SKM-1 treated with dmso at 0.1 percent for 144 hours (cell line): ENCODE measurements at regions not wholly inside any gene's neighbourhood (a gene's known extent, or its start where the extent isn't known, plus 50 kb on each side); places are given as distances from the start of the nearest gene placed in this dataset.

Source experiments
- DNase-seq: peaks from one replicate; lab custom pipeline; 2025; ENCODE audit not compliant: unreplicated experiment; lab: John Stamatoyannopoulos, UW

DNA sequence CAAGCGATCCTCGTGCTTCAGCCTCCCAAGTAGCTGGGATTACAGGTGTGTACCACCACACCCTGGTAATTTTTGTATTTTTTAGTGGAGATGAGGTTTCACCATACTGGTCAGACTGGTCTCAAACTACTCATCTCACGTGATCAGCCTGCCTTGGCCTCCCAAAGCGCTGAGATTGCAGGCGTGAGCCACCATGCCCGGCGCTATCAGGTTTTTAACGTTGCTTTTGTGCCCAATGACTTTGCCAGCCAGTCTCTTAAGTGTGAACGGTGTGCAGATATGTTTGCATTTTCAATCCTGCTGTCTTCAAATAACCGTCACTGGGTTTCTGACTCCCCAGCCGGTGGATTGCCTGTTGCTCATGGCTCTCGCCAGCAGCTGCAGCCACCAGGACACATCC, 201.8 kb upstream of the PPP2R2D start:
- no peak for DNase-seq

DNA sequence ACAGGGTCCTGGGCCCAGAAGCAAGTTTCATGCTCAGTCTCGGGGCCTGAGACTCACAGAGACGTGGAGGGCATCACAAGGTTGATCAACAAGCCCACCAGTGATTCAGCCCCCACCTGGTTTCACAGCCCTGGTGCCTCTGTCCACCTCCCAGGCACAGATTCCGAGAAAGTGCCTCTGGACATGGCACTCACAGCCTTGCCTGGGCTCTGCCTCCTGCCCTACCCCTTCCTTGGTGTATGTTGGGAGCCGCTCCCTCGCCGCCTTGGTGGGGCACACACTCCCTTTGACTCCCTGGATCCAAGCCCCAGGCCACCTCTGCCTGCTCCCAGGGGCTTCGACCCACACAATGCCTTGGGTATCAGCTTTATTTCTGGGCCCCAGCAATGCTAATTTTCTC, 200.8 kb upstream of the PPP2R2D start:
- DNase-seq, result no peak

DNA sequence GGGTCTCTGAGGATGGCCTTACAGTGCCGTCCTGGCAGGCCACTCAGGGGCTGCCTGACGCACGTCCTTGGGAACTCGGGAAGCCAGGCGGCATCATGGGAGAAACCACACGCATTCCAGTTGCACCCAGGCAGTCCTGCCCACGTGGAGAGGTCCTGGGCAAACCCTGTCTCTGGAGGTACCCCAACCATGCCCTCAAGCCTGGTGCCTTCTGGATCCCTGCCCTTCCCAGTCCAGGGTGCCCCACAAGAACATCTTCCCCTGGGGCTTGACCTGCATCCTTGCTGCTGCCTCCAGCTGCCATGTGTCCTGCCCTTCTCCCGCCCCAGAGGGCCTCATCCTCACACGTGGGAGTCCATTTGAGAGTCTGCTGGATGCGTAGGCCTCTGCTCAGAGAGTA, 200.3 kb upstream of the PPP2R2D start:
- no peak for DNase-seq

DNA sequence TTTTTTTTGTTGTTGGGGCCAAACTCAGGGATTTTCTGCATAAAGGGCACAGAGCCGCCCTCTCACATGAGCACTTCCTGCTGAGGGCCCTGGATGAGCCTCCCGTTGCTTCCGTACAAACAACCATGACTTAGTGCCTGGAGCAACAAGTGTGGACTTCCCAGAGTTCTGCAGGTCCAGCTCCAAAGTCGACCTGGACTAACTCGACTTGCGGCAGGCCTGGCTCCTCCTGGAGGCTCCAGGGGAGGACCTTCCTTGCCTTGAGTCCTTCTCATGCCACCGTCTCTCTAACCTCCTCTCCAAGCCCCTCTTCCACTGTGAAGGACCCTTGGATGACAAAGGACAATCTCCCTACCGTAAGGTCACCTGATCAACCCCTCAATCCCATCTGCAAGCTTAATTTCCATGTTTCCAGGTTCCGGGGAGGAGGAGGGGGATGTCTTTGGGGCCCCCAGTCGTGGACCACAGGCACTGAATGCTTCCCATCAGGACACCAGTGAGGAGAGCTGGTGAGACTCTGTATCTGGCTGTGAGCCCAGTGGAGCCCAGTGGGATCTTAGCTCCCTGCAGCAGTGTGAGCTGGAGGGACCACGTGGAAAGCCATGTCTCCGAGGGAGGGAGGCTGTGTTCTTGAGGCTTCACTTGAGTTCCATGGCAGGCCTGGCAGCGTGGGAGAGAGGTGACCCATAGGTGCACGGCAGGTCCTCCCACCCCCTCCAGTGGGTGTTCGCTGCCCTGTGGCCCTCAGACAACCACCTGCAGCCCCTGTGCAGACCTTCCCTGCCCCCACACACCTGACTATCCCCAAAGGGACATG, 199.5 kb upstream of the PPP2R2D start:
- no peak for DNase-seq

DNA sequence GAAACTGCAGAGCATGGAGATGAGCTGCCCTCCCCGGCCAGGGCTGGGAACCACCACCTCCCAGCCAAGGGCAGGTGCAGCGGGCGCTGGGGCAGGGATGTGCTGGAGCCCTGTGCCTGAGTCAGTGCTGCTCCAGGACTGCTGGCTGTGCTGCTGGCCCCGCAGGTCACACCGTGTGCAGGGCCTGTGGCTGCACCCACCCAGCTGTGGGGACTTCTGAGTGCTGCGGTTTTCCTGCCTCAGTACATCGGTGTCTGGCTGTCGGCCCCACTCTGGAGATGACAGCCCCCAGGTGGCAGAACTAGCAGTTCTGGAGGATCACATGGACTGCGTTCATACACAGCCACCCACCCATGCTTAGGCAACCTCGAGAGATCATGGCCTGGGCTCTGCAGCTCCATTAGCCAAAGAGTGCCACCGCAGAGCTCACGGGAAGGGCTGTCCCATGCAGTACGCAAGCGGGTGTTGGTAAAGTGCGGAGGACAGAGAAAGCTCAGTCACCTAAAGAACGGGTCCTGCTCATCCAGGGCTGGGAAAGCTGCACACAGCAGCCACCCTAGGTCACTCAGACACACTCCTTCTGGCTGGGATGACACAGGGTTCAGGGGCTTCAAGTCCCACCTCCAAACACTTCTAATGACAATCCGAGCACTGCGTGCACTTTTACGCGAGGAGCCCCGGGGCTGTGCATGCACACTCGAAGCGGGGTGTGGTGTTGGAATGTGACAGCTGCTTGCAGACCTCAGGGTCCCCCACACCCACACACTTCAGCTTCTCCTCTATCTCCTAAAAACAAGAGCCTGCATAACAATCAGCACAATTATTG, 198.1 kb upstream of the PPP2R2D start:
- no peak for DNase-seq

DNA sequence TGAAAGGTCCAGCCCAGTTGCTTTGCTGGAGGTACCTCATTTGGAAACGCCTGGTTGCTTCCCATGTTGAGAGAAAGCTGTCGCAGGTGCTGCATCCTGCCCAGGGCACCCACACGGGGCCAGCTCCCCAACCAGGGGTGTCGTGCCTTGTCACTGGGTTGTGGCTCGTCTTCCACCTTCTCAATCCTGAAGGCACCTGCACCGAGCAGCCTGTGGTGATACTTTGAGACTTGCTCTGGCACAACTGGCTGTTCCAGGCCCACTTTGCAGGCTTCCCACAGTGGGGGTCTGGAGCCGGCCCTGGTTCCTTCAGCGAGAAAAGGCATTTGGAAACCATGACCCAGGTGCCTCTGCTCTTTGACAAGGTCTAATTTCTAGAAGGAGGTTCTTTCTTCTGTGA, 197.3 kb upstream of the PPP2R2D start:
- DNase-seq, result no peak

DNA sequence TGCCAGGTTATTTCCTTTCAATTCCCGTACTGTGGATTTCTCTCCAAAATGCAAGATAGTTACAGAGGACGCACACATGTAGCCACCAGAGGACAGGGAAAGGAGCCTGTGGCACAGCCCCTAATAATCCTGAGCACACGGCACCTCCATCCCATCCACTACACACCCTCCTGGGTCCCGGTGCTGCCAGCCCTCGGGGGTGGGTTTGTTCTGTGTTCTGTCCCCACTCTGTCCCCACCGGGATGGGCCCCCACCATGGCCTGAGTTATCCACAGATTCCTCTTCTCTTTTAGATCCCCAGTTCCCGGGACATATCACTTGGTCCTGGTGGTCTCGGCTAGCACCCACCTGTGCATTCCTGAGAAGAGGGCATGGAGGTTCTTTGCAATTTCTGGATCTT, 196.9 kb upstream of the PPP2R2D start:
- DNase-seq, result no peak

DNA sequence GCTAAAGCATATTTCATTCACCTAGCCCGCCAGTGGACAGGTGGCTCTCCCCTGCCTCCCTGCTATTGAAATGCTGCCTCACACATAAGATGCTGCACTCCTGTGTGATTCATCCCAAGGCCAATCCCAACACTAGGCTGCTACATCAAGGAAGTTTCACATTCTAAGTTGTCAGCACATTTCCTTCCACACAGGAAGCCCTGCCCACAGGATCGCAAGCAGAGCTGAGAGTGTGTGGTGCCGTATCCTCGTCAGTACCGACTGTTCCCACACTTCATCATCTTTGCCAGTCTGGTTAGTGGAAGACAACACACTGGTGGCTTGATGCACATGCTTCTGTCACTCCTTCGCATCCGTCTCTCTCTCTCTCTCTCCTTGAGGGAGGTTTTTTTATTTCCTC, 194.3 kb upstream of the PPP2R2D start:
- no peak for DNase-seq

DNA sequence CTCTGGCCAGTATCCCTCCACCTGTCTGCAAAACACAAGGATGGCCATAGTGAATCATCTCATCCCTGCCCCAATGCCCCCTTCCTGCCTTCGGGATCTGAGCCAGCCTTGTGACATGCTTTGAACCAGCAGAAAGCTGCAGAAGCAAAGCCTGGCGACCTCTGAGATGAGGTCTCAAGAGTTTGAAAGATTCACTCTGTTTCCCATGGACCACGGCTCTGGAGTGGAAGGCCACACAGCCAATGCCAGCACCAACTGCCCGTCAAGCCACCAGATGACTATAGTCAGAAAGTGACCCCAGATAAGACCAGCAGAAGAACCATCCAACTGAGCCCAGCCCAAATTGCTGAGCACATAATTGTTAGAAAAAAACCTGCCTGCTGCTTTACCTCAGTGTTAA, 193.9 kb upstream of the PPP2R2D start:
- no peak for DNase-seq

DNA sequence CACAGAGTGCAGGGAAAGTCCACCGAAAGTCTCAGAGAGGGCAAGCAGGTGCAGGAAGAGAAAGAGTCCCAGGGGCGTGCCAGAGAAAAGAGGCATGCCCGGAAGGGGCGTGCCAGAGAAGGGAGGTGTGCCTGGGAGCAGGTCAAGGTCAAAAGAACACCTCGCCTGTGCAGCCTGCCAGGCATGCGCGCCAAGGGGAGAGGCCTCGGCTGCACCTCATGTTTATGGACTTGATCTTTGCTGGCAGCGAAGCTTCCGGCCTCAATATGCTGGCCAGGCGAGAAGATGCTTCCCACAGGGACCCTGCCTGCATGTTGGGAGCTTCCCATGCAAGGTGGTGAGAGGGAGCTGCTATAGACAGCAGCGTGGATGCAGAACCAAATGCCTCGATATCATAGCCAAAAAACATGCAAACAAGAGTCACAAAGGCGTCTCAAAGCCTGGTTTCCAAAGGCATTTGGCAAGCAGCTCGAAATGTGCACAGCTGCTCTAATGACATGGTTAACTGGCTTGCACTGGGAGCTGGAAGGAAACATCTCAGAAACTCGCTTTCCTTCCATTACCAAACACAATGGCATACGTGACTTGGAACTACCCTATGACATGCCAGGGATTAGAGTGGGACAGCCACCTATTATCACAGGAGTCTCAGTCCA, 192.5 kb upstream of the PPP2R2D start:
- no peak for DNase-seq

DNA sequence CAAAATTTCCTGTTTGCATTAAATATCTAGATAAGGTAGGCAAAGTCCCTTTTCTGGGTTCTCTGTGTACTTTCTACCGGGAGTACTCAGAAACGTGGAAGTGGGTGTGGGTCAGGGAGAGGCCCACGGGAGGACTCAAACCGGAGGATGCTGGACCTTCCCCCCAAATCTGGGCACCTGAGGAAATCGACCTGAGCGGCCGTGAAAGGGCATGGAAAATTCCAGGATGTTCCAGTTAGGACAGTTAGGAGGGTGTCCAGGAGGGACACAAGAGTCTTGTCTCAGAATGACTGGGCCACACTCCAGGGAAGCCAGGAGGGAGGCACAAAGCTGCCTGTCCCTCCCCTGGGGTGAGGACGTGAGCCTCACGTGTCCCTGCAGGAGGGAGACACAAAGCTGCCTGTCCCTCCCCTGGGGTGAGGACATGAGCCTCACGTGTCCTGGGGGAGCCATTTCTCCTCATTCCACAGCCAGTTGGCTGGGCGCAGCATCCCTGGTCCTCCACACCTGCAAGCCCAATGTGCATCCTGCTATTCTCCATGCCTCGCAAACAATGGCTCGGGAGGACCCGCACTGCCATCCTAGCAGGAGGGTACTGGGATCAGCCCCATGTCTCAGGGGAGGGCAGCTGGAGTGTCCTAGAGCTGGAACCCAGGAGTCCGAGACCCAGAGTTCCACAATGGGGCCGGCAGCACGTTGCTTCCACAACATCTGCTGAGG, 190.5 kb upstream of the PPP2R2D start:
- no peak for DNase-seq

DNA sequence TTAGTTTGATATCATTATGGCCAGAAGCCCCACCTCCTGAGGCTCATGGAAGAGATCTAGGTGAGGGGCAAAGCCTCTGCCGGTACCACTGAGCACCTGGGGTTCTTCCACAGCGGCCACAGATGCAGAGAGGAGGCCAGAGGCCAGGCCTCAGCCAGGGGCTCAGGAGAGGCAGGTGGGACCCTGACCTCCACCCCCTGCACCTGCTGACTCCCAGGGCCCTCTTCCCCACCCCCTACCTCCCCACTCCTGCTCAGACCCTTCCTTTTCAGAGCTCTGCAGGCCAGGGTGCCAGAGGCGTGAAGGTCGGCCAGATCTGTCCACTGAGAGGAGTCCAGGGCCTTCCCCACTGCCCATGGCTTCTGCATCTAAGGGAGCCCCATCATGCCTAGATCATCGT, 178.7 kb upstream of the PPP2R2D start:
- DNase-seq, result no peak

DNA sequence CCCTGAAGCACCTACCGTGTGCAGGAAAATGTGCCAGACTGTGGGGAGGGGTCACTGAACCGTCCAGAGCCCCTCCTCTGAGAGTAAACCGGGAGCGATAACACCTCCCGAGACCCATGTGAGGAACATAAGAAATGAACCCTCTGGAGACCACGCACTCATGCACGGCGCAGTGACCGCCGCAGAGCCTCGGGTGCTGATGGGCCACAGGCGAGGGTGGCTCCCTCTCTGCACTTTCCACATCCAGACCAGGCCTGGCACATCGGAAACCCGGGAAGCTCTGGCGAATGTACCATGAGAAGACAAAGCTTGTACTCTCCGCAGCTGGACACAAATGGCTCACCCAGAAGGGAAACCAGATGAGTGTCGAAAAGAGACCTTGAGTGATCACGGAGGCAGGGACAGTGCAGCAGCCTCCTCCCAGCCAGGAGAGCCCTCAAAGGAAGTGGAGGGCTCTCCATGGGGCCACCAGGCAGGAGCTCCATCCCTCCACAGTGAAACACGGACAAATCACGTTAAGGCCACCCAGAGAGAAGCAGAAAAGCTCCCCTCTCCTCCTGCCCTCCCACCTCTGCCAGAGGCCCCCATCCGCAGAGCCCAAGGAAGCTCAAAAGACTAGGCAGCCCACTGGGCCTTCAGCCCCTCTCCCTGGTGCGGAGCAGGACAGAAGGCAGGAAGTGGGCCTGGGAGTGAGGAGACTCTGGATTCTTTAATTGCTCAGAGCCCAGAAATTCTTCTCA, 178.1 kb upstream of the PPP2R2D start:
- no peak for DNase-seq

DNA sequence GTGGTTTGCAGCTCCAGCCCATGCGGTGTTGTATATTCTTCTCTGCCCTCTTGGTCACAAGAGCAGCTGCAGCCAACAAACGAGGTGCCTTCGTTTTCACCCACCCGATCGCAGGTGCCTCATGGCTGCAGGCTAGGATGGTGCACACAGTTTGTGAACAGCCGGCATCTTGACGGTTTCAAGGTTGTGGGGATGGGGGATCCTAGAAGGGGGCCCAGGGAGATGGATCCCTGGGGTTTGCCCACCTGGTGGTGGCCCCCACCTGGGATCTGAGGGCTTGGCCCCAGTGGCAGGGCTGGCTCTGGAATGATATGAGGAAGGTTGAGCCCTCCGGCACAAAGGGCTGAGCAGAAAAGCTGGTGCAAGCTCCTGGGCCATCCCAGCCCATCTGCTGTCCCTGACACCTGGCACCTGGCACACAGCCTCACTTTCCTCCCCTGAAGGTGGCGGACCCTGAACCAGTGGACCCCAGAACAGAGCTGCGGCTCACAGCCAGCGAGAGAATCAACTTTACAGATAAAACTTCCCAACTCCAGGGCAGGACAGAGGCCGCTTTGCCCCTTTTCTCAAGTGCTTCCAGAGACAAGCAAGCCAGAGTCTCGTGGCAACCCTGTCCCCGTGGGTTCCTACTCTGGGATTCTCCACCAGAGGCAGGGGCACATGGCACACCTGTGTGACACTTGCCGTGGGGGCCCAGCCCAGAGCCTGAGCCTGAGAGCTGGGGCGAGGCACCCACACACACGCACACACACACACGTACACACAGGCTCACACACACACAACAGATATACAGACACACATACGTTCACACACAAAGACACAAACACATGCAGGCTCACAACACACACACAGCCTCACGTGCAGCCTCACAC, 177.3 kb upstream of the PPP2R2D start:
- no peak for DNase-seq

DNA sequence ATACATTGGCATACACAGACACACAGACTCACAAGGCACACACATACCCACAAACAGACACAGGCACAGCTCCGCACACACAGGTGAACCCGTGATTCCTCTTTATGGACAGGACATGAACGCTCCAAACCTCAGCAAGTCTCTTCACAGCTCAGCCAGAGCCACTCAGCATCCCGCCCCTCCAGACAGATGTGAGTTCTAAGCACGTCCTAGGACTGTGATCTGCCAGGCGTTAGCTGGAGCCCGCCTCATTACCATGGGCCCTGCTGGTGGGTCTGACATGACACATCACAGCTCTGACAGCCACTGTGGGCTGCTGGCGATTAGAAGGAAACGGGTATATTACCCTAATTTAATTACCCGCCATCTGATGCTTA, 176.7 kb upstream of the PPP2R2D start:
- no peak for DNase-seq

DNA sequence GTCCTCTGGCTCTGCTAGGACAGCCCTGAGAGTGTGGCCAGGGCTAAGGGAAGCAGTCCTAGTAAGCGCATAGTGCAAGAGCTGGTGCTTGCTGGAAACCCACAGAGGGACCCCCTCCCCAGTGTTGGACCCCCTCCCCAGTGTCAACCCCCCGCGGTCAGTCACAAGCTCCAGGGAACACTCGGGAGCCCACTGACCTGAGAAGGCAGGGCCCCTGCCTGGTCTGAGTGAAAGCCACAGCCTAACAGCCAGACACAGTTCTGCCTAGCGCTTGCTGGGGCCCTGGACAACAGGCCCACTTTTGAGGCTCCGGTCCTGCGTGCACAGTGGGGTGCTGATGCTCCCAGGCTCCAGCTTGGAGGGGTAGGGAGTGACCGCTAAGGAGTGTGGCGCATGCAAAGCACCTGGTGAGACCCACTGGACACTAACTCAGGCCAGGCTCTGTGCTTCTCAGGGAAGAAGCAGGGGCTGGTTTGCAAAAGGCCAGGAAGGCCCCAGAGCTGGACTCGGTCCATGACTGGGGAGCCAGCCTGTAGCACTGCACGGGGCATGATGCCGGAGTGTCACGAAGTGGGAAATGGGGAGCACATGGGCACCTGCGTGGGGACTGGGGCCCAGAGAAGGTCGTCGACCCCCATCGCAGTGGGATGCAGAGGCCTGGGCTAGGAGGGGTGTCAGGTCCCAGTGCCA, 175.8 kb upstream of the PPP2R2D start:
- DNase-seq, result no peak

DNA sequence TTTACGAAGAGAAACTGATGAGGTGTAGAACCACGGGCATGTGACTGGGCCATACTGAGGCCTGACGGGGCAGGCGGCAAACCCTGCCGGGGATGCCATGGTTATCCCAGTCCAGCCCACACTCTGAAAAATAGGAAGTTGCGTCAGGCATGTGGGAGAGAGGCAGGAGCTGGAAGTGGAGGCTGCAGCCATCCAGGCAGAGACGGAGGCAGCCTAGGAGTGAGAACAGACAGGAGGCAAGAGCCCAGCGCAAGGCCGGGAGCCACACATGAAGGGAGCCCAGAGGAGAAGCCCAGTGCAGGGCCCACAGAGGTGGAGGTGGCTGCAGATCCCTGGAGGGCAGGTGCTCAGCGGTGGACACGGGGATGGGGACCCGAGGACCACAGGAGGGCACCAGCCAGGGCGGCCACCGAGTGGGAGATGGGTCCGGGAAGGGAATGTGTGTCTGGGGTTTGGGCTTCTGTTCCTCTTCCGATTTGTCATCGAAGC, 175.2 kb upstream of the PPP2R2D start:
- no peak for DNase-seq

DNA sequence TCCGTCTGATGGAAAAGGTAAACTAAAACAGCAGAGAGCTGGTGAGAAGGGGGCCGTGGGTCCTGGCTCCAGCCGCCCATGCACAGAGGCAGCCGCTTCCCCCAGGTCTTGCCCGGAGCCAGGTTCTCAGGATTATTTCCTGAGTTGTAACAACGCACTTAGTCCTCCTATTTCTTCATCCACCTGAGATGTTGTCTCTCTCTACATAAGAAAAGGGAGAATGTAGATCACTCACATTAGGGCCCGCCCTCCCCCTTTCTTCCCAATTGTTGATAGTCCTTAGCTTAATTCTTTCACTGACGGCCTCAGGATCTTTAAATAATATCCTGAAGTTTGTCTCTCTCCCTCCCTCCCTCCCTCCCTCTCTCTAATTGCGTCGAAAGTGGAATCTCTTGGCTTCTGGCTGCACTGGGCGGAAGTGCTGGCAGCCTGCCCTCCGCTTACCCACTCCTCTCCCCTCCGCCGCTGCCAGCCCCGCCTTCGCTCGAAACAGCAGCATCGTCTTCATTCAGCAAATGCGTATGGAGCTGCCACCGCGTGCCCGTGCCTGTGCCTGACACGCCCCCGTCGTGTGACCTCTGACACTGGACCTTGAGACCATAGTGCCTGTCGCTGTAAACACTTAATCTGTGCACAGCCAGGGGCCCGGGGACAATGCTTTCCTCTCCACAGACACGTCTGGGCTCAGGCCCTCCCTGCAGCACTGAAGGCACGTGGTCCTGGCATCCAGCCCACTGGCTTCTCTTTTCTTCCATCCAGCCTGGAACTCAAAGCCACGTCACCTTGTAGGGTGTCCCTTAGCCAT, 174.5 kb upstream of the PPP2R2D start:
- no peak for DNase-seq
